Spleen (tissue), 11 donors: ENCODE measurements at regions not wholly inside any gene's neighbourhood (a gene's known extent, or its start where the extent isn't known, plus 50 kb on each side); places are given as distances from the start of the nearest gene placed in this dataset.

ENCODE experiments used
- DNase-seq: peaks from one replicate; pipeline ENCODE4 v3.0.0-alpha.2; 2020
- H3K27ac ChIP-seq, 8 donors: fragments of 200-600 bp; sonication (generic) in 7 of 8; 1 replicate in 4 of 8; 2 replicates in 4 of 8; pipeline versions ENCODE4 v1.5.0 to v1.8.0; 2016 to 2021; ENCODE audit warnings: inconsistent platforms in 4 of 8, mild to moderate bottlenecking in 4 of 8, moderate library complexity in 1 of 8
- H3K27me3 ChIP-seq, 7 donors: fragments of 200-600 bp; sonication (generic) in 6 of 7; replicated peaks in 1 of 7; 1 replicate in 4 of 7; 2 replicates in 3 of 7; pipeline versions ENCODE4 v1.5.0 to v1.8.0; 2016 to 2021; ENCODE audit warnings: inconsistent platforms in 3 of 7, mild to moderate bottlenecking in 1 of 7
- H3K36me3 ChIP-seq, 6 donors: fragments of 200-600 bp; sonication (generic) in 5 of 6; 1 replicate in 4 of 6; 2 replicates in 2 of 6; pipeline versions ENCODE4 v1.5.0 to v1.8.0; 2016 to 2021; ENCODE audit warnings: inconsistent platforms in 2 of 6
- H3K4me1 ChIP-seq, 6 donors: fragments of 200-600 bp; sonication (generic) in 5 of 6; 1 replicate in 3 of 6; 2 replicates in 3 of 6; pipeline versions ENCODE4 v1.5.0 to v1.8.0; 2016 to 2021; ENCODE audit warnings: inconsistent platforms in 3 of 6
- H3K4me3 ChIP-seq, 8 donors: fragments of 200-600 bp; sonication (generic) in 7 of 8; 1 replicate in 4 of 8; 2 replicates in 4 of 8; pipeline versions ENCODE4 v1.5.0 to v1.8.0; 2016 to 2021; ENCODE audit warnings: inconsistent platforms in 4 of 8, mild to moderate bottlenecking in 4 of 8, moderate library complexity in 2 of 8
- H3K9me3 ChIP-seq, 8 donors: fragments of 200-600 bp; sonication (generic) in 7 of 8; 1 replicate in 4 of 8; 2 replicates in 4 of 8; pipeline versions ENCODE4 v1.5.0 to v1.8.0; 2016 to 2021; ENCODE audit warnings: inconsistent platforms in 4 of 8
- POLR2A ChIP-seq, 3 donors: fragments of 450-650 bp; IDR thresholded peaks; one replicate each; pipeline ENCODE4 v1.5.1; 2017; ENCODE audit warnings: antibody characterized with exemption in 3 of 3, mild to moderate bottlenecking in 1 of 3
- POLR2AphosphoS5 ChIP-seq, 3 donors: sonication (generic); formaldehyde crosslinking; IDR thresholded peaks; one replicate each; pipeline ENCODE4 v1.5.1; 2017; ENCODE audit warnings: antibody characterized with exemption in 3 of 3
- WGBS, 5 donors: extraction: QIAGEN DNeasy Blood & Tissue Kit in 3 of 5; methylation state at CpG; one replicate each; pipeline versions ENCODE4 v1.1.5 to v1.1.7; 2013 to 2018; 5-methylcytosine and 5-hydroxymethylcytosine counted together
- intact Hi-C: fragments of 100-400 bp; cut with DNase I; formaldehyde crosslinking; loops from one replicate; pipeline ENCODE4 v1.15.0; 2023; ENCODE audit warnings: low total_unique reads
- TF ChIP-seq, protein P1 (sequence below), 11 experiments: fragments of 200-600 bp in 7 of 11; fragments of 450-650 bp in 4 of 11; sonication (generic) in 4 of 11; IDR thresholded peaks in 8 of 11; conservative IDR thresholded peaks in 3 of 11; 1 replicate in 7 of 11; 2 replicates in 4 of 11; pipeline versions ENCODE4 v1.4.0 to v1.8.0; 2016 to 2021; ENCODE audit warnings: antibody characterized with exemption in 11 of 11, inconsistent platforms in 4 of 11, mild to moderate bottlenecking in 1 of 11
- donor health status: healthy with polysubstance abuse.
- donor health status: DM: no; HTN: no; CAD: no; lungs with moderate emphysema.
- donor health status: DM: no; HTN: no; CAD: no.
- donor health status: Bipolar disorder and iron deficiency.
- donor health status: healthy.
- donor health status: DM: no; HTN: no; CAD: no.
- donor health status: DM: yes; HTN: yes; CAD: no.

DNA sequence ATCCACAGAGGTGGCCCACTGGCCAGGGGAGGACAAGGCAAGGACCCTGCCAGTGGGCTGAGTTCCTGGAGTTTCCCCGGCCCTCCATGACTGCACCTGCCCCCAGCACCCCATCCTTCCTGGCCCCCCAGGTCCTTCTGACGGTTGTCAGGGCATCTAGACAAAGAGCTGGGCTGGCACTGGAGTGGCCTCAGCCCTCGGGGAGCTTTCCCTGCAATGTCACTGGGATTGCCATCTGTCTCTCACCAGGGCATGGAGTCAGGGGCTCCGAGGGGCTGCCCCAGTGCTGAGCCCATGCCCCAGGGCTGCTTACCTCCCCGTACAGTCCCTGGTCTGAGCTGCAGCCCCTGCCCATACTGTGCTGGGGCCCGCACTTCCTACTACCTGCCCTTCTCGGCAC, 446.5 kb upstream of the MKI67 start:
- TF ChIP-seq POLR2AphosphoS5 (IDR thresholded peaks at IDR 0.05) (no peak), POLR2A (IDR thresholded peaks at IDR 0.05) (no peak)
- TF ChIP-seq, protein P1, sequence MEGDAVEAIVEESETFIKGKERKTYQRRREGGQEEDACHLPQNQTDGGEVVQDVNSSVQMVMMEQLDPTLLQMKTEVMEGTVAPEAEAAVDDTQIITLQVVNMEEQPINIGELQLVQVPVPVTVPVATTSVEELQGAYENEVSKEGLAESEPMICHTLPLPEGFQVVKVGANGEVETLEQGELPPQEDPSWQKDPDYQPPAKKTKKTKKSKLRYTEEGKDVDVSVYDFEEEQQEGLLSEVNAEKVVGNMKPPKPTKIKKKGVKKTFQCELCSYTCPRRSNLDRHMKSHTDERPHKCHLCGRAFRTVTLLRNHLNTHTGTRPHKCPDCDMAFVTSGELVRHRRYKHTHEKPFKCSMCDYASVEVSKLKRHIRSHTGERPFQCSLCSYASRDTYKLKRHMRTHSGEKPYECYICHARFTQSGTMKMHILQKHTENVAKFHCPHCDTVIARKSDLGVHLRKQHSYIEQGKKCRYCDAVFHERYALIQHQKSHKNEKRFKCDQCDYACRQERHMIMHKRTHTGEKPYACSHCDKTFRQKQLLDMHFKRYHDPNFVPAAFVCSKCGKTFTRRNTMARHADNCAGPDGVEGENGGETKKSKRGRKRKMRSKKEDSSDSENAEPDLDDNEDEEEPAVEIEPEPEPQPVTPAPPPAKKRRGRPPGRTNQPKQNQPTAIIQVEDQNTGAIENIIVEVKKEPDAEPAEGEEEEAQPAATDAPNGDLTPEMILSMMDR (IDR thresholded peaks at IDR 0.05 in 8 of 11, conservative IDR thresholded peaks at IDR 0.05 in 3 of 11) = no peak
- intact Hi-C loops = no loop called here
- no peaks in the 10 kb centered on the region for H3K36me3 ChIP-seq
- H3K9me3 ChIP-seq = no peaks in the 10 kb centered on the region
- peaks cover 0 to 15% (median 0%) of the 10 kb centered on the region in 7 donors for H3K27me3 ChIP-seq
- no peaks in the 10 kb centered on the region for H3K4me1 ChIP-seq
- H3K4me3 ChIP-seq = no peak overlapping the region
- no peak overlapping the region for H3K27ac ChIP-seq
- no peak for DNase-seq
- WGBS, 5 donors = 72 to 88% (median 77%) methylated on average over 4 to 7 of the region's 7 CpGs

DNA sequence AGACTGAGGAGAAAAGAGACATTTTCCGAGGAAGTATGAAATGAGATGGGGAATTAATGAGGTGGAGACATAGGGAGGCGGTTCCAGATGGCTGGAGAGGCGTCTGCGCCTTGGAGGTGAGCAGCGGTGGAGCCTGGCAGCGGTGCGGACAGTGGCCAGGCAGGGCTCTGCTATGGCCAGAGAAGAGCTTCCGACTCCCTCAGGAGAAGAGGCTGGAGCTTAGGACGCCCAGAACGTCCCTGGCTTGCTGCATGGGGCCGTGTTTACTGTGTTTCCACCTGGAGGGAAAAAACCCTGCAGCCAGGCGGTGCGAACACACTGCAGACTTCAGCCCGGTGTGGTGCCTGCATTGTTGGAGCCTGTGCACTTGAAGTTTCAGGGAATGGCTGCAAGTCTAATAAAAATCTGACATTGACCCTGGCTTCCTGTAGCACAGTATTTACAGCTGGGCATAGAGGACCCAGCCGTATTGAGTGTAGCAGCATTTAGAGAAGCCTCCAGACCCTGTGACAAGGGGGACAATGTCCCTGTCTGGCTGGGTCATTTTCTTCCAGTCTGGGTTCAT, 447.1 kb upstream of the MKI67 start:
- Histone ChIP-seq H3K27me3 (peaks cover 0 to 15% (median 0%) of the 10 kb centered on the region in 7 donors), H3K36me3 (no peaks in the 10 kb centered on the region), H3K4me1 (no peaks in the 10 kb centered on the region), H3K27ac (no peak overlapping the region), H3K9me3 (no peaks in the 10 kb centered on the region), H3K4me3 (no peak overlapping the region)
- WGBS, 5 donors = 76 to 83% (median 81%) methylated on average over 12 to 15 of the region's 15 CpGs
- TF ChIP-seq, protein P1 (IDR thresholded peaks at IDR 0.05 in 8 of 11, conservative IDR thresholded peaks at IDR 0.05 in 3 of 11) = no peak
- TF ChIP-seq POLR2AphosphoS5 (IDR thresholded peaks at IDR 0.05) = no peak
- TF ChIP-seq POLR2A (IDR thresholded peaks at IDR 0.05) = no peak
- DNase-seq = no peak
- intact Hi-C loops = no loop called here

DNA sequence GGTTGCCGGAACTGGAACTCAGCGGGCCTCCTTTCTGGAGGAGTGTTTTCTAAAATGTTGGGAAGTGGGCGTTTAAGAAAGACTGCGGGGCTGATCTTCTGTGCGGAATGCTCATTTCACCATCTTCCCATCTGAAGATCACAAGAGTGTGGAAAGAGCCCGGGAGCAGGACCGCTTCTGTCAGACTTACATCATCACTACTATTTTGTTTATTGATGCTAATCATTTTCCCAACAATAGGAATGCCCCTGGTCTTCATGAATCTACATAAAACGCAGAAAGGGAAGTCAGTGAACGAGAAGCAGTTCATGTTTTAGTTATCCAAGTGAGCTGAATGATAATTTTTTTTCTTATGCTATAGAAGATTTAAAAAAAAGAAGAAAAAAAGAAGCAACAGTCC, 447.8 kb upstream of the MKI67 start:
- Histone ChIP-seq H3K27ac (no peak overlapping the region), H3K9me3 (no peaks in the 10 kb centered on the region), H3K27me3 (peaks cover 0 to 15% (median 0%) of the 10 kb centered on the region in 7 donors), H3K36me3 (no peaks in the 10 kb centered on the region), H3K4me1 (no peaks in the 10 kb centered on the region), H3K4me3 (no peak overlapping the region)
- TF ChIP-seq, protein P1 (IDR thresholded peaks at IDR 0.05 in 8 of 11, conservative IDR thresholded peaks at IDR 0.05 in 3 of 11) = no peak
- TF ChIP-seq POLR2A (IDR thresholded peaks at IDR 0.05) = no peak
- TF ChIP-seq POLR2AphosphoS5 (IDR thresholded peaks at IDR 0.05) = no peak
- intact Hi-C loops = no loop called here
- WGBS, 5 donors = 73 to 81% (median 78%) methylated on average over 9 of the region's 9 CpGs
- no peak for DNase-seq

DNA sequence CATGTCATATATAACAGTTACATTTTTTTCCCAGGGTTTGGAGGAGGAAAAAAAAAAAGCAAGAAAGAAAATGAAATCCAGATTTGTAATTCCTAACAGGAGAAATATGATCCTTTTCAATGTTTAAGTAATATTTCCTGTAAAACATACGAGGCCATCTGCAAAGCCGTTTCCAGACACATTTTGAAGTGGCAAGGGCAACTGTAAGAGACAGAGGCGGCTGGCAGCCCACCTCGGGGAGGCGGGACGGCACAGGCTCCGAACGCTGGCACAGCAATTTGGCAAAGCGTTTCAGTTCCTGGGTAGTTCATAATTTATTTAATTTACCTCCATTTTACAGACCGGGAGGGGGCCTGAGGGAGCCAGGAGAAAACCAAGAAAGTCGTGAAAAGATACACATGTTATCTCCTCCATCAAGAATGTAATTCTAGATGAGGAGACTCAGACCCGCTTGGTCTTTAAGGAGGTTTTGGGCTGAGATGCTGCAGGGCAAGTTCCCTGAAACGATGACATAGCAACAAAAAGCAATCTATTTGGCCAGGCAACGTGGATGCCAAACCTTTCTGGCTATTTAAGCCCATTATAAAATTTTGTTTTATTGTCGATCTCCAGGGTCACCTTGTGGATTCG, 448.5 kb upstream of the MKI67 start:
- no peak overlapping the region for H3K27ac ChIP-seq
- intact Hi-C loops = no loop called here
- TF ChIP-seq POLR2A (IDR thresholded peaks at IDR 0.05) (no peak), POLR2AphosphoS5 (IDR thresholded peaks at IDR 0.05) (no peak)
- TF ChIP-seq, protein P1 (IDR thresholded peaks at IDR 0.05 in 8 of 11, conservative IDR thresholded peaks at IDR 0.05 in 3 of 11) = no peak
- no peaks in the 10 kb centered on the region for H3K36me3 ChIP-seq
- H3K4me1 ChIP-seq = no peaks in the 10 kb centered on the region
- peaks cover 0 to 15% (median 0%) of the 10 kb centered on the region in 7 donors for H3K27me3 ChIP-seq
- no peak overlapping the region for H3K4me3 ChIP-seq
- 55 to 72% (median 65%) methylated on average over 16 of the region's 16 CpGs for WGBS, 5 donors
- DNase-seq = no peak
- H3K9me3 ChIP-seq = no peaks in the 10 kb centered on the region
